ENCODE measurements at regions not wholly inside any gene's neighbourhood (a gene's known extent, or its start where the extent isn't known, plus 50 kb on each side); places are given as distances from the start of the nearest gene placed in this dataset.

DNA sequence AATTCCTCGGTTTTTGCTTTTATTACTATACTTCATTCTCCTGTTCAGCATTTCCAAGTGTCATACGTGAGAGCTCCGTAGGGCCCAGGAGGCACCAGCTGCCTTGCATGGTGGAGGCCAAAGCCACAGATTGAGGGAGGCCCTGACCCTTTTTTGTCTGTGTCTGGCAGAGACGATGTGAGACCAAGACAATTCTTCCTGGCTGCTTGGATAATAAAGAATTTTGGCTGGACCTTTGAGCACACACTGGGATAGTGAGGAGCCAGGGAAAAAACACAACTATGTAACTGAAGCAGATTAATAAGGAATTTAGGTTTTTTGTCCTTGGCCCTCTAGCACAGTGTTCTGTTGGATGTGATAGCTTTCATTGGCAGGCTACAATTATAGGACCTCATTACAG is 161.0 kb downstream of the CPXCR1 start (continued):
- TF ChIP-seq, protein P1, sequence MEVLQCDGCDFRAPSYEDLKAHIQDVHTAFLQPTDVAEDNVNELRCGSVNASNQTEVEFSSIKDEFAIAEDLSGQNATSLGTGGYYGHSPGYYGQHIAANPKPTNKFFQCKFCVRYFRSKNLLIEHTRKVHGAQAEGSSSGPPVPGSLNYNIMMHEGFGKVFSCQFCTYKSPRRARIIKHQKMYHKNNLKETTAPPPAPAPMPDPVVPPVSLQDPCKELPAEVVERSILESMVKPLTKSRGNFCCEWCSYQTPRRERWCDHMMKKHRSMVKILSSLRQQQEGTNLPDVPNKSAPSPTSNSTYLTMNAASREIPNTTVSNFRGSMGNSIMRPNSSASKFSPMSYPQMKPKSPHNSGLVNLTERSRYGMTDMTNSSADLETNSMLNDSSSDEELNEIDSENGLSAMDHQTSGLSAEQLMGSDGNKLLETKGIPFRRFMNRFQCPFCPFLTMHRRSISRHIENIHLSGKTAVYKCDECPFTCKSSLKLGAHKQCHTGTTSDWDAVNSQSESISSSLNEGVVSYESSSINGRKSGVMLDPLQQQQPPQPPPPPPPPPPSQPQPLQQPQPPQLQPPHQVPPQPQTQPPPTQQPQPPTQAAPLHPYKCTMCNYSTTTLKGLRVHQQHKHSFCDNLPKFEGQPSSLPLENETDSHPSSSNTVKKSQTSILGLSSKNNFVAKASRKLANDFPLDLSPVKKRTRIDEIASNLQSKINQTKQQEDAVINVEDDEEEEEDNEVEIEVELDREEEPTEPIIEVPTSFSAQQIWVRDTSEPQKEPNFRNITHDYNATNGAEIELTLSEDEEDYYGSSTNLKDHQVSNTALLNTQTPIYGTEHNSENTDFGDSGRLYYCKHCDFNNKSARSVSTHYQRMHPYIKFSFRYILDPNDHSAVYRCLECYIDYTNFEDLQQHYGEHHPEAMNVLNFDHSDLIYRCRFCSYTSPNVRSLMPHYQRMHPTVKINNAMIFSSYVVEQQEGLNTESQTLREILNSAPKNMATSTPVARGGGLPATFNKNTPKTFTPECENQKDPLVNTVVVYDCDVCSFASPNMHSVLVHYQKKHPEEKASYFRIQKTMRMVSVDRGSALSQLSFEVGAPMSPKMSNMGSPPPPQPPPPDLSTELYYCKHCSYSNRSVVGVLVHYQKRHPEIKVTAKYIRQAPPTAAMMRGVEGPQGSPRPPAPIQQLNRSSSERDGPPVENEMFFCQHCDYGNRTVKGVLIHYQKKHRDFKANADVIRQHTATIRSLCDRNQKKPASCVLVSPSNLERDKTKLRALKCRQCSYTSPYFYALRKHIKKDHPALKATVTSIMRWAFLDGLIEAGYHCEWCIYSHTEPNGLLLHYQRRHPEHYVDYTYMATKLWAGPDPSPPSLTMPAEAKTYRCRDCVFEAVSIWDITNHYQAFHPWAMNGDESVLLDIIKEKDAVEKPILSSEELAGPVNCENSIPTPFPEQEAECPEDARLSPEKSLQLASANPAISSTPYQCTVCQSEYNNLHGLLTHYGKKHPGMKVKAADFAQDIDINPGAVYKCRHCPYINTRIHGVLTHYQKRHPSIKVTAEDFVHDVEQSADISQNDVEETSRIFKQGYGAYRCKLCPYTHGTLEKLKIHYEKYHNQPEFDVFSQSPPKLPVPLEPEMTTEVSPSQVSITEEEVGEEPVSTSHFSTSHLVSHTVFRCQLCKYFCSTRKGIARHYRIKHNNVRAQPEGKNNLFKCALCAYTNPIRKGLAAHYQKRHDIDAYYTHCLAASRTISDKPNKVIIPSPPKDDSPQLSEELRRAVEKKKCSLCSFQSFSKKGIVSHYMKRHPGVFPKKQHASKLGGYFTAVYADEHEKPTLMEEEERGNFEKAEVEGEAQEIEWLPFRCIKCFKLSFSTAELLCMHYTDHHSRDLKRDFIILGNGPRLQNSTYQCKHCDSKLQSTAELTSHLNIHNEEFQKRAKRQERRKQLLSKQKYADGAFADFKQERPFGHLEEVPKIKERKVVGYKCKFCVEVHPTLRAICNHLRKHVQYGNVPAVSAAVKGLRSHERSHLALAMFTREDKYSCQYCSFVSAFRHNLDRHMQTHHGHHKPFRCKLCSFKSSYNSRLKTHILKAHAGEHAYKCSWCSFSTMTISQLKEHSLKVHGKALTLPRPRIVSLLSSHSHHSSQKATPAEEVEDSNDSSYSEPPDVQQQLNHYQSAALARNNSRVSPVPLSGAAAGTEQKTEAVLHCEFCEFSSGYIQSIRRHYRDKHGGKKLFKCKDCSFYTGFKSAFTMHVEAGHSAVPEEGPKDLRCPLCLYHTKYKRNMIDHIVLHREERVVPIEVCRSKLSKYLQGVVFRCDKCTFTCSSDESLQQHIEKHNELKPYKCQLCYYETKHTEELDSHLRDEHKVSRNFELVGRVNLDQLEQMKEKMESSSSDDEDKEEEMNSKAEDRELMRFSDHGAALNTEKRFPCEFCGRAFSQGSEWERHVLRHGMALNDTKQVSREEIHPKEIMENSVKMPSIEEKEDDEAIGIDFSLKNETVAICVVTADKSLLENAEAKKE (CRISPR knock-in tag; IDR thresholded peaks at IDR 0.05): no peak
- no peak for TF ChIP-seq CREB1 (CRISPR knock-in tag; IDR thresholded peaks at IDR 0.05; ENCODE audit: low read depth)
- TF ChIP-seq JUNB (IDR thresholded peaks at IDR 0.05; ENCODE audit: unreplicated experiment): no peak
- no peak for TF ChIP-seq NANOG (IDR thresholded peaks at IDR 0.05; ENCODE audit: borderline replicate concordance)
- no peak for TF ChIP-seq POLR2AphosphoS5 (IDR thresholded peaks at IDR 0.05; ENCODE audit: low read depth)
- TF ChIP-seq ETS1 (IDR thresholded peaks at IDR 0.05): no peak
- TF ChIP-seq EZH2phosphoT487 (IDR thresholded peaks at IDR 0.05; ENCODE audit: unreplicated experiment): no peak
- no peak for TF ChIP-seq ZNF114 (CRISPR knock-in tag; IDR thresholded peaks at IDR 0.05)

DNA sequence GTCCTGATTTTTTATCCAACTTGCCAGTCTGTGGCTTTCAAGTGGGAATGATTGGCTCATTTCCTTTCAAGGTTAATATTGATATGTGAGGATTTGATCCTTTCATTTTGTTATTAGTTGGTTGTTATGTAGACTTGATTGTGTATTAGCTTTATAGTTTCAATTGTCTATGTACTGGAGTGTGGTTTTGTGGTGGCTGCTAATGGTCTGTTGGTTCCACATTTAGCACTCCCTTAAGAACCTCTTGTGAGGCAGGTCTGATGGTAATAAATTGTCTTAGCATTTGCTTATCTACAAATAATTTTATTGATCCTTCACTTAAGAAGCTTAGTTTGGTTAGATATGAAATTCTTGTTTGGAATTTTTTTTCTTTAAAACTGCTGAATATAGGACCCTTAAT is 190.6 kb downstream of the CPXCR1 start:
- Histone ChIP-seq H3K9me2 (ENCODE audit: insufficient read depth) (no peaks in the 10 kb centered on the region), H2AFZ (no peak overlapping the region), H3K27me3 (ENCODE audit: insufficient read depth) (no peaks in the 10 kb centered on the region), H3K4me2 (no peak overlapping the region), H3K4me3 (no peak overlapping the region), H3K27ac (ENCODE audit: low read depth) (no peak overlapping the region), H3F3A (replicated peaks; ENCODE audit: low read depth) (no peaks in the 10 kb centered on the region), H3K4me1 (ENCODE audit: insufficient read depth) (no peaks in the 10 kb centered on the region), H3K79me2 (replicated peaks; ENCODE audit: insufficient read depth) (no peaks in the 10 kb centered on the region), H3K36me3 (ENCODE audit: insufficient read depth) (no peaks in the 10 kb centered on the region), H4K20me1 (replicated peaks; ENCODE audit: insufficient read depth) (no peaks in the 10 kb centered on the region)
- H3K27me3 Mint-ChIP-seq (ENCODE audit: insufficient read depth, low read depth, poor library complexity): no peaks in the 10 kb centered on the region
- no peaks in the 10 kb centered on the region for H3K9me3 Mint-ChIP-seq
- no peaks in the 10 kb centered on the region for H3K4me1 Mint-ChIP-seq
- DNase-seq (ENCODE audit: low spot score): no peak
- H3K4me3 Mint-ChIP-seq: no peak overlapping the region
- no peak overlapping the region for H3K27ac Mint-ChIP-seq
- H3K36me3 Mint-ChIP-seq (ENCODE audit: low read depth): no peaks in the 10 kb centered on the region
- no peak for ATAC-seq
- TF ChIP-seq POLR2AphosphoS5 (IDR thresholded peaks at IDR 0.05; ENCODE audit: low read depth): no peak
- no peak for TF ChIP-seq JUNB (IDR thresholded peaks at IDR 0.05; ENCODE audit: unreplicated experiment)
- TF ChIP-seq ZNF331 (CRISPR knock-in tag; IDR thresholded peaks at IDR 0.05; ENCODE audit: low read depth): no peak
- TF ChIP-seq CTCF (conservative IDR thresholded peaks at IDR 0.05; ENCODE audit: low read depth in 2 of 2): no peak
- no peak for TF ChIP-seq REST (IDR thresholded peaks at IDR 0.05; ENCODE audit: unreplicated experiment)
- TF ChIP-seq EZH2 (IDR thresholded peaks at IDR 0.05; ENCODE audit: low read depth, unreplicated experiment): no peak
- no peak for TF ChIP-seq STAT1 (IDR thresholded peaks at IDR 0.05; ENCODE audit: unreplicated experiment)
- no peak for TF ChIP-seq EZH2phosphoT487 (IDR thresholded peaks at IDR 0.05; ENCODE audit: unreplicated experiment)
- TF ChIP-seq ZNF114 (CRISPR knock-in tag; IDR thresholded peaks at IDR 0.05): no peak

Measured in GM23338 (cell line).